ENCODE measurements at regions not wholly inside any gene's neighbourhood (a gene's known extent, or its start where the extent isn't known, plus 50 kb on each side); places are given as distances from the start of the nearest gene placed in this dataset.

DNA sequence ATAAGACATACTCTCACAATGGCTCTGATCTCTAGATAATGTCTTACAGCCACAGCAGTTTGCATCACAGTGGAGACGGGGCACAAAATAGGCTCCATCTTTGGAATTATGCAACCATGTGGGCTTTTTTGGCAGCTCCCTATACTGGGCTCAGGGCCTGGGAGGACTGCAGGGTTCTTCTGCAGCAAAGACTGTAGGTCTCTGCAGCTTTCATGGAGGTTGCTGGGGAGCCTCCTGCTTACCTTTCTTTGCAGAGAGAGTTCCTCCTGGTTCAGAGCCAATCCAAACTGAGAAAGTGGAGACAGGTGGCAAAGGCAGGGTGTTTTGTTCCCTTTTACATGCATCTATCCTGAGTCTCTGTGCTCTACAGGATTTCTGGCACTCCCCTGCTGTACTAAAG is 558.0 kb downstream of the TLR4 start (continued):
- TF ChIP-seq POLR2AphosphoS5 (IDR thresholded peaks at IDR 0.05; ENCODE audit: low read depth) (no peak), ZNF114 (CRISPR knock-in tag; IDR thresholded peaks at IDR 0.05) (no peak), CREB1 (CRISPR knock-in tag; IDR thresholded peaks at IDR 0.05; ENCODE audit: low read depth) (no peak)
- TF ChIP-seq, protein P1, sequence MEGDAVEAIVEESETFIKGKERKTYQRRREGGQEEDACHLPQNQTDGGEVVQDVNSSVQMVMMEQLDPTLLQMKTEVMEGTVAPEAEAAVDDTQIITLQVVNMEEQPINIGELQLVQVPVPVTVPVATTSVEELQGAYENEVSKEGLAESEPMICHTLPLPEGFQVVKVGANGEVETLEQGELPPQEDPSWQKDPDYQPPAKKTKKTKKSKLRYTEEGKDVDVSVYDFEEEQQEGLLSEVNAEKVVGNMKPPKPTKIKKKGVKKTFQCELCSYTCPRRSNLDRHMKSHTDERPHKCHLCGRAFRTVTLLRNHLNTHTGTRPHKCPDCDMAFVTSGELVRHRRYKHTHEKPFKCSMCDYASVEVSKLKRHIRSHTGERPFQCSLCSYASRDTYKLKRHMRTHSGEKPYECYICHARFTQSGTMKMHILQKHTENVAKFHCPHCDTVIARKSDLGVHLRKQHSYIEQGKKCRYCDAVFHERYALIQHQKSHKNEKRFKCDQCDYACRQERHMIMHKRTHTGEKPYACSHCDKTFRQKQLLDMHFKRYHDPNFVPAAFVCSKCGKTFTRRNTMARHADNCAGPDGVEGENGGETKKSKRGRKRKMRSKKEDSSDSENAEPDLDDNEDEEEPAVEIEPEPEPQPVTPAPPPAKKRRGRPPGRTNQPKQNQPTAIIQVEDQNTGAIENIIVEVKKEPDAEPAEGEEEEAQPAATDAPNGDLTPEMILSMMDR (conservative IDR thresholded peaks at IDR 0.05; ENCODE audit: low read depth in 2 of 2), result no peak

DNA sequence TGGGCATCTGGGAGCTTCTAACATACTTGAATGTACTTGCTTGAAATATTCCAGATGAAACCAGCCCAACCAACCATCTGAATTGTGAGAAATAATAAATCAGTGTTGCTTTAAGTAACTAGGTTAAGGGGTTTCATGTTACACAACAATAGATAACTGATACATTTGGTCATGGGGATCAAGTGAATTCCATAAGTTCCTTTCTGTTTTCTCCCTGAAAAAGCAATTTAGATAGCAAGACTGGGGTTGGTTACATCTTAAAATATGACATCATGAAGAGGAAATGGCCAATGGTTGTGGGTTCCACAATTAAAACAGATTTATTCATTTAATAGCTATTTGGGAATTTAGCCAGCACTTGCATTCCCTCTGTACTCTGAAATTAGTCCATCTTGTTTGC is 559.7 kb downstream of the TLR4 start:
- Histone ChIP-seq H3K79me2 (replicated peaks; ENCODE audit: insufficient read depth) (no peaks in the 10 kb centered on the region), H3K4me2 (no peak overlapping the region), H4K20me1 (replicated peaks; ENCODE audit: insufficient read depth) (no peaks in the 10 kb centered on the region), H3K27me3 (ENCODE audit: insufficient read depth) (no peaks in the 10 kb centered on the region), H3K4me1 (ENCODE audit: insufficient read depth) (no peaks in the 10 kb centered on the region), H3K9me2 (ENCODE audit: insufficient read depth) (no peaks in the 10 kb centered on the region; the same call in 1 of the 2 replicates), H2AFZ (no peak overlapping the region), H3F3A (replicated peaks; ENCODE audit: low read depth) (no peaks in the 10 kb centered on the region), H3K27ac (ENCODE audit: low read depth) (no peak overlapping the region), H3K36me3 (ENCODE audit: insufficient read depth) (no peaks in the 10 kb centered on the region), H3K4me3 (no peak overlapping the region)
- ATAC-seq (no peak), DNase-seq (ENCODE audit: low spot score) (no peak)
- H3K27me3 Mint-ChIP-seq (ENCODE audit: insufficient read depth, low read depth, poor library complexity), result no peaks in the 10 kb centered on the region
- no peaks in the 10 kb centered on the region; the same call in 2 of the 3 replicates for H3K36me3 Mint-ChIP-seq (ENCODE audit: low read depth)
- peaks cover 69% of the 10 kb centered on the region for H3K9me3 Mint-ChIP-seq
- H3K27ac Mint-ChIP-seq, result no peak overlapping the region
- H3K4me1 Mint-ChIP-seq, result no peaks in the 10 kb centered on the region
- no peak overlapping the region for H3K4me3 Mint-ChIP-seq
- TF ChIP-seq ZNF331 (CRISPR knock-in tag; IDR thresholded peaks at IDR 0.05; ENCODE audit: low read depth) (no peak), EZH2 (IDR thresholded peaks at IDR 0.05; ENCODE audit: low read depth, unreplicated experiment) (no peak), CREB1 (CRISPR knock-in tag; IDR thresholded peaks at IDR 0.05; ENCODE audit: low read depth) (no peak), JUNB (IDR thresholded peaks at IDR 0.05; ENCODE audit: unreplicated experiment) (no peak), ZNF114 (CRISPR knock-in tag; IDR thresholded peaks at IDR 0.05) (no peak), STAT1 (IDR thresholded peaks at IDR 0.05; ENCODE audit: unreplicated experiment) (no peak), NANOG (IDR thresholded peaks at IDR 0.05; ENCODE audit: borderline replicate concordance) (no peak), POLR2AphosphoS5 (IDR thresholded peaks at IDR 0.05; ENCODE audit: low read depth) (no peak)
- TF ChIP-seq, protein P2, sequence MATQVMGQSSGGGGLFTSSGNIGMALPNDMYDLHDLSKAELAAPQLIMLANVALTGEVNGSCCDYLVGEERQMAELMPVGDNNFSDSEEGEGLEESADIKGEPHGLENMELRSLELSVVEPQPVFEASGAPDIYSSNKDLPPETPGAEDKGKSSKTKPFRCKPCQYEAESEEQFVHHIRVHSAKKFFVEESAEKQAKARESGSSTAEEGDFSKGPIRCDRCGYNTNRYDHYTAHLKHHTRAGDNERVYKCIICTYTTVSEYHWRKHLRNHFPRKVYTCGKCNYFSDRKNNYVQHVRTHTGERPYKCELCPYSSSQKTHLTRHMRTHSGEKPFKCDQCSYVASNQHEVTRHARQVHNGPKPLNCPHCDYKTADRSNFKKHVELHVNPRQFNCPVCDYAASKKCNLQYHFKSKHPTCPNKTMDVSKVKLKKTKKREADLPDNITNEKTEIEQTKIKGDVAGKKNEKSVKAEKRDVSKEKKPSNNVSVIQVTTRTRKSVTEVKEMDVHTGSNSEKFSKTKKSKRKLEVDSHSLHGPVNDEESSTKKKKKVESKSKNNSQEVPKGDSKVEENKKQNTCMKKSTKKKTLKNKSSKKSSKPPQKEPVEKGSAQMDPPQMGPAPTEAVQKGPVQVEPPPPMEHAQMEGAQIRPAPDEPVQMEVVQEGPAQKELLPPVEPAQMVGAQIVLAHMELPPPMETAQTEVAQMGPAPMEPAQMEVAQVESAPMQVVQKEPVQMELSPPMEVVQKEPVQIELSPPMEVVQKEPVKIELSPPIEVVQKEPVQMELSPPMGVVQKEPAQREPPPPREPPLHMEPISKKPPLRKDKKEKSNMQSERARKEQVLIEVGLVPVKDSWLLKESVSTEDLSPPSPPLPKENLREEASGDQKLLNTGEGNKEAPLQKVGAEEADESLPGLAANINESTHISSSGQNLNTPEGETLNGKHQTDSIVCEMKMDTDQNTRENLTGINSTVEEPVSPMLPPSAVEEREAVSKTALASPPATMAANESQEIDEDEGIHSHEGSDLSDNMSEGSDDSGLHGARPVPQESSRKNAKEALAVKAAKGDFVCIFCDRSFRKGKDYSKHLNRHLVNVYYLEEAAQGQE (IDR thresholded peaks at IDR 0.05; ENCODE audit: unreplicated experiment), result no peak
- TF ChIP-seq, protein P1 (conservative IDR thresholded peaks at IDR 0.05; ENCODE audit: low read depth in 2 of 2), result no peak
- TF ChIP-seq, protein P3, sequence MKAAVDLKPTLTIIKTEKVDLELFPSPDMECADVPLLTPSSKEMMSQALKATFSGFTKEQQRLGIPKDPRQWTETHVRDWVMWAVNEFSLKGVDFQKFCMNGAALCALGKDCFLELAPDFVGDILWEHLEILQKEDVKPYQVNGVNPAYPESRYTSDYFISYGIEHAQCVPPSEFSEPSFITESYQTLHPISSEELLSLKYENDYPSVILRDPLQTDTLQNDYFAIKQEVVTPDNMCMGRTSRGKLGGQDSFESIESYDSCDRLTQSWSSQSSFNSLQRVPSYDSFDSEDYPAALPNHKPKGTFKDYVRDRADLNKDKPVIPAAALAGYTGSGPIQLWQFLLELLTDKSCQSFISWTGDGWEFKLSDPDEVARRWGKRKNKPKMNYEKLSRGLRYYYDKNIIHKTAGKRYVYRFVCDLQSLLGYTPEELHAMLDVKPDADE (IDR thresholded peaks at IDR 0.05), result no peak

Data from GM23338 (cell line).